Thyroid gland (tissue), 4 donors: ENCODE measurements at regions not wholly inside any gene's neighbourhood (a gene's known extent, or its start where the extent isn't known, plus 50 kb on each side); places are given as distances from the start of the nearest gene placed in this dataset.
"Not testable (repeated sequence)": the region's sequence is repeated elsewhere in the genome, so short reads cannot be mapped to it uniquely, and the experiment has no call there.

ENCODE experiments used
- DNase-seq, 2 donors: peaks; one replicate each; pipeline ENCODE4 v3.0.0-alpha.2; 2019
- H3K27ac ChIP-seq, 3 donors: fragments of 200-600 bp; sonication (generic); 1 replicate in 2 of 3; 2 replicates in 1 of 3; pipeline ENCODE4 v1.5.1; 2016 to 2019; ENCODE audit warnings: mild to moderate bottlenecking in 1 of 3, moderate library complexity in 1 of 3
- H3K27me3 ChIP-seq: fragments of 200-600 bp; sonication (generic); one replicate; pipeline ENCODE4 v1.5.1; 2019
- H3K36me3 ChIP-seq, 2 donors: fragments of 200-600 bp; sonication (generic); one replicate each; pipeline ENCODE4 v1.5.1; 2016 to 2019
- H3K4me1 ChIP-seq, 2 donors: fragments of 200-600 bp; sonication (generic); one replicate each; pipeline ENCODE4 v1.5.1; 2017 to 2019
- H3K4me3 ChIP-seq, 3 donors: fragments of 200-600 bp; sonication (generic); replicated peaks in 1 of 3; 1 replicate in 2 of 3; 2 replicates in 1 of 3; pipeline ENCODE4 v1.5.1; 2016; ENCODE audit warnings: mild to moderate bottlenecking in 1 of 3
- H3K9me3 ChIP-seq: fragments of 200-600 bp; sonication (generic); one replicate; pipeline ENCODE4 v1.5.1; 2017
- POLR2A ChIP-seq, 2 donors: fragments of 450-650 bp; IDR thresholded peaks; one replicate each; pipeline ENCODE4 v1.6.1; 2017; ENCODE audit warnings: antibody characterized with exemption in 2 of 2, mild to moderate bottlenecking in 2 of 2, moderate library complexity in 1 of 2
- WGBS, 2 donors: methylation state at CpG; one replicate each; pipeline ENCODE4 v1.1.5; 2017; 5-methylcytosine and 5-hydroxymethylcytosine counted together
- intact Hi-C: fragments of 100-400 bp; cut with DNase I; formaldehyde crosslinking; loops from one replicate; pipeline ENCODE4 v1.15.1; 2023
- TF ChIP-seq, protein P1 (sequence below), 6 experiments: fragments of 200-600 bp in 3 of 6; fragments of 450-650 bp in 3 of 6; sonication (generic) in 3 of 6; IDR thresholded peaks; one replicate each; pipeline ENCODE4 v1.5.1; 2016 to 2019; ENCODE audit warnings: antibody characterized with exemption in 6 of 6, mild to moderate bottlenecking in 2 of 6, inconsistent platforms in 1 of 6, moderate library complexity in 1 of 6

DNA sequence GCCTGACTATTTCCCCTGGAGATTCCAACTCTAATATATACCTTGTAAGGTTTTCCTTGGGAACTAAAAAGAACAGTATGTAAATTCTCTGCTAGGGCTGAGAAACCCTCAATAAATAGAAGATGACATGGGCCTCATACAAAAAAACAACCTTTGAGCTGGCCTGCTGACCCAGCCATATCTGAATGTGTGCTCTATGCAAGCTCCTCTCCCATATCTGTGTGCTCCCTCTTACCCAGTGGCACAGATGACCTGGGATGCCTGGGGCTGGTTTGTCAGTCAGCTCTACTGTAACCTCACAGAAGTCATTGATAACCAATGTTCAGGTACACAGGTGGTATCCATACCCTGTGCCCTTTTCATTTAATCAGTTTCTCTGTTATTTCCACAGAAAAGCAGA, 329.2 kb downstream of the SEC16B start:
- intact Hi-C loops: no loop called here
- TF ChIP-seq, protein P1, sequence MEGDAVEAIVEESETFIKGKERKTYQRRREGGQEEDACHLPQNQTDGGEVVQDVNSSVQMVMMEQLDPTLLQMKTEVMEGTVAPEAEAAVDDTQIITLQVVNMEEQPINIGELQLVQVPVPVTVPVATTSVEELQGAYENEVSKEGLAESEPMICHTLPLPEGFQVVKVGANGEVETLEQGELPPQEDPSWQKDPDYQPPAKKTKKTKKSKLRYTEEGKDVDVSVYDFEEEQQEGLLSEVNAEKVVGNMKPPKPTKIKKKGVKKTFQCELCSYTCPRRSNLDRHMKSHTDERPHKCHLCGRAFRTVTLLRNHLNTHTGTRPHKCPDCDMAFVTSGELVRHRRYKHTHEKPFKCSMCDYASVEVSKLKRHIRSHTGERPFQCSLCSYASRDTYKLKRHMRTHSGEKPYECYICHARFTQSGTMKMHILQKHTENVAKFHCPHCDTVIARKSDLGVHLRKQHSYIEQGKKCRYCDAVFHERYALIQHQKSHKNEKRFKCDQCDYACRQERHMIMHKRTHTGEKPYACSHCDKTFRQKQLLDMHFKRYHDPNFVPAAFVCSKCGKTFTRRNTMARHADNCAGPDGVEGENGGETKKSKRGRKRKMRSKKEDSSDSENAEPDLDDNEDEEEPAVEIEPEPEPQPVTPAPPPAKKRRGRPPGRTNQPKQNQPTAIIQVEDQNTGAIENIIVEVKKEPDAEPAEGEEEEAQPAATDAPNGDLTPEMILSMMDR (IDR thresholded peaks at IDR 0.05): no peak
- TF ChIP-seq POLR2A (IDR thresholded peaks at IDR 0.05): no peak
- H3K27me3 ChIP-seq: no peaks in the 10 kb centered on the region
- DNase-seq: no peak
- H3K36me3 ChIP-seq: no peaks in the 10 kb centered on the region
- H3K4me1 ChIP-seq: no peaks in the 10 kb centered on the region
- no peak overlapping the region for H3K27ac ChIP-seq
- no peak overlapping the region for H3K4me3 ChIP-seq
- H3K9me3 ChIP-seq: no peaks in the 10 kb centered on the region

DNA sequence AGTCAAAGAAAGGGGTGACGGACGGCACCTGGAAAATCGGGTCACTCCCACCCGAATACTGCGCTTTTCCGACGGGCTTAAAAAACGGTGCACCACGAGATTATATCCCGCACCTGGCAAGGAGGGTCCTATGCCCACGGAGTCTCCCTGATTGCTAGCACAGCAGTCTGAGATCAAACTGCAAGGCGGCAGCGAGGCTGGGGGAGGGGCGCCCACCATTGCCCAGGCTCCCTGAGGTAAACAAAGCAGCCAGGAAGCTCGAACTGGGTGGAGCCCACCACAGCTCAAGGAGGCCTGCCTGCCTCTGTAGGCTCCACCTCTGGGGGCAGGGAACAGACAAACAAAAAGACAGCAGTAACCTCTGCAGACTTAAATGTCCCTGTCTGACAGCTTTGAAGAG, 335.7 kb downstream of the SEC16B start:
- H3K27me3 ChIP-seq, intact Hi-C loops, H3K36me3 ChIP-seq, H3K4me1 ChIP-seq, H3K9me3 ChIP-seq, DNase-seq, H3K27ac ChIP-seq, H3K4me3 ChIP-seq: not testable (repeated sequence)
- WGBS, 2 donors: 82 to 83% methylated on average over 14 to 15 of the region's 15 CpGs

DNA sequence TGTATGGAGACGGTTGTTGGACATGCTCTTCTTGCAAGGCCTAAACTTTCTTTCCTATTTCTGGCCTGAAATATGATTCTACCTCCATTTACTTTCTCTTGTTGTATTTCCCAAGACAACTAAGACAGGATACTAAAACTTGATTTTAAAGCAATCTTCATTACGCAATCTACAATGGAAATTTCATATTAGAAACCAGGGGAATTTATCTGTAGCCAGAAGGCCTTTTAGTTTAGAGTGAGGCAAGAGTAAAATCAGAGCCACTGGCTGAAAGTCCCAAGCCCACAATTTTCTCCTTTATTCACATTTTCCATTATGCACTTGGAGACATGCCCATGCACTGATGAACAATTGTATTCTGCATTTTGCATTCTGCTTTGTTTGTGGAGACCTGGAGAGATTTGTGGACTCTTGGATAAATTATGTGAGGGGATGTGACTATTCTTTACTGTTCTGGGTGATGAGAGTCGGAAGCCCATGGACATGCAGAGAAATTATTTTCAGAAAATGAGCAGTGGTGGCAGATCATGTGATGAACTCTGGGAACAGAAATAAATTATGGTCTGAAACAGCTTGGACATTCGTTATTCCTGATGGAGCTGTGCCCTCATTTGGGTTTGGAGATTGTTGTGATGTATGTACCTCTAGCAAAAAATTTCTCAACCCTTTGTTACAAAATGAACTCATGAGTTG, 336.8 kb downstream of the SEC16B start:
- H3K36me3 ChIP-seq: no peaks in the 10 kb centered on the region
- WGBS, 2 donors: 63 to 72% methylated on average over 4 of the region's 4 CpGs
- H3K27ac ChIP-seq: no peak overlapping the region
- TF ChIP-seq POLR2A (IDR thresholded peaks at IDR 0.05): no peak
- TF ChIP-seq, protein P1 (IDR thresholded peaks at IDR 0.05): no peak
- H3K4me1 ChIP-seq: no peaks in the 10 kb centered on the region
- no peaks in the 10 kb centered on the region for H3K9me3 ChIP-seq
- DNase-seq: no peak
- H3K4me3 ChIP-seq: no peak overlapping the region
- intact Hi-C loops: no loop called here
- no peaks in the 10 kb centered on the region for H3K27me3 ChIP-seq

DNA sequence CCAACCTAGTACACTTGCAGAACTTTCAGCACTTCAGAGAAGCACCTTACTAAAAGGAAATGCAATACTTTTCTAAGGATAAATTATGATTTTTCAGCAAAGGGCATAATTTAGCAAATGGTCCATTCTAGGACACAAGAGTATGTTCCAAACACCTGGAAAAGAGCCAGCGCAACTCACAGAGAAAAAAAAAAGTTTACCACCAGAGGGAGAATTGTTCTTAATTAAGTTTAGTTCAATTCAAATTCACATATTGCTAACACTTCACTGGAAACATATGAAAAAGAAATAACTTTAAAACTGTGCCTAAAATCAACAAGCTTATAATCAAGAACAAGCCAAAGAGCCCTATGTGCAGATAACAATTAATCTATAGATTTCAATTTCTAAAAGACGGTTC, 338.1 kb downstream of the SEC16B start:
- 86 to 88% methylated on average over 2 of the region's 2 CpGs for WGBS, 2 donors
- Histone ChIP-seq H3K27ac (no peak overlapping the region), H3K27me3 (no peaks in the 10 kb centered on the region), H3K4me3 (no peak overlapping the region), H3K9me3 (no peaks in the 10 kb centered on the region), H3K4me1 (no peaks in the 10 kb centered on the region), H3K36me3 (no peaks in the 10 kb centered on the region)
- TF ChIP-seq, protein P1 (IDR thresholded peaks at IDR 0.05): no peak
- no peak for DNase-seq
- intact Hi-C loops: no loop called here

DNA sequence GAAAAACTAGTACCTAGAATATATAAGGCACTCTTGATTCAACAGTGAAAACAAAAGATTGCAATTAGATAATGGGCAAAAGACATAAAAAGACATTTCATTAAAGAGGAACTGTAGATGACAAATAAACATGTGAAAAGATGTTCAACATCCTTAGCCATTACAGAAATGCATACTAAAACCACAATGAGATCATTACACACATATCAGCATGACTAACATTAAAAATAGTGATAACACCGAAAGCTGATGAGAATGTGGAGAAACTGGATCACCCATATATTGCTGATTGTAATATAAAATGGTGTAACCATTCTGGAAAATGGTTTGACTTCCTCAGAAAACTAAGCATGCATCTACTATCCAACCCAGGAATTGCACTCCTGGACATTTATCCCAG, 340.3 kb downstream of the SEC16B start:
- 84 to 86% methylated on average over 1 of the region's 1 CpG for WGBS, 2 donors
- Histone ChIP-seq H3K9me3 (no peaks in the 10 kb centered on the region), H3K27me3 (no peaks in the 10 kb centered on the region), H3K4me1 (no peaks in the 10 kb centered on the region), H3K27ac (no peak overlapping the region), H3K4me3 (no peak overlapping the region), H3K36me3 (no peaks in the 10 kb centered on the region)
- intact Hi-C loops: no loop called here
- no peak for TF ChIP-seq POLR2A (IDR thresholded peaks at IDR 0.05)
- TF ChIP-seq, protein P1 (IDR thresholded peaks at IDR 0.05): no peak
- DNase-seq: no peak
